ENCODE measurements at regions not wholly inside any gene's neighbourhood (a gene's known extent, or its start where the extent isn't known, plus 50 kb on each side); places are given as distances from the start of the nearest gene placed in this dataset.

DNA sequence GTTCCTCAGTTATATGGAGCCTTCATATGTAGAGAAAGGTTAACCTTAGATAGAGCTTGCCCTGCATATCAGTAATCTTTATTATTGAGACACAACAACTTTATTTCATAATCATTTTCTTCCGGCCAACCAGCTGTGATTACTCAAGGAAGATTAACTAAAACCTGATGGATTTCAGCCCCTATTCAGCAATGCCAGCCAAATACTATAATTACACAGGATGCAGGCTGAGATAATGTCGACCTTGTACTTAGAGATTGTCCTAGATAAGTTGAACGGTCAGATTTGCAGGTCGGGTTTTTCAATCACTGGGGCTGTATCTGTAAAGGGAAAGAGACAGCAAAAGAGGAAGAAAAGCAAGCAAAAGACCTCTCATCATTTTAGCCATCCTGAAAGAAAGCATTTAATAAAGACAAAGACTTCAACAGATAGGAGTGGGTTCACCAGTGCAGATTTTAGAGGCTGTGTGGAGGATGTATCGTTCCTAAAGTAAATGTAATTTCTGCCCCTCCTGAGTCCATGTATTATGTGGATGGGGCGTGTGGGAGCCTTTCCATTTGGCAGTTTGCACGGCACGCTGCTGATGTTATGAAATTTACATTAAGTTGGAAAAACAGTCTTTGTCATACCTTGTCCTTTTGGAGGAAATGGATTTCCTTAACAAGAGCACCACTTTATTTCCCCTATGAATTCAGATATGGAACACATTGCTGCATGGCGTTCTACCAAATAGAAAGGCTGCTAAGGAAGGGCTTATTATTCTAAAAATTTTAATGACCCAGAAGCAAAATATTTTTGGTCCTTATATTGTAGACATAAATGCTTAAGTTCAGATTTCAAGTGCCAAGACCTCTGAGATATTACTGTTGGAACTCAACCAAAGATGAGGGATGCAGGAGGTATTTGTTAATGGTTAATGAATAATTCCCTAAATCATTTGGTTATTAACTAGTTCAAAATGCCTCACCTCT is 496.7 kb downstream of the SPRY1 start:
- TF ChIP-seq EP300 (IDR thresholded peaks at IDR 0.05) (peak in 1 of 2 donors; percentile 60), POLR2A (IDR thresholded peaks at IDR 0.05) (no peak)
- peak overlapping the region in 2 of 4 donors; percentile 3 to 13 for H3K27ac ChIP-seq
- peak in 1 of 2 donors; percentile 23 for DNase-seq (ENCODE audit: low spot score in 2 of 2)
- no peak overlapping the region for H3K4me3 ChIP-seq
- H3K27me3 ChIP-seq, result no peaks in the 10 kb centered on the region
- 38 to 39% methylated on average over 9 of the region's 9 CpGs for WGBS, 2 donors
- peaks cover 0 to 32% (median 2%) of the 10 kb centered on the region in 4 donors for H3K4me1 ChIP-seq
- H3K36me3 ChIP-seq, result no peaks in the 10 kb centered on the region
- no peaks in the 10 kb centered on the region for H3K9me3 ChIP-seq

DNA sequence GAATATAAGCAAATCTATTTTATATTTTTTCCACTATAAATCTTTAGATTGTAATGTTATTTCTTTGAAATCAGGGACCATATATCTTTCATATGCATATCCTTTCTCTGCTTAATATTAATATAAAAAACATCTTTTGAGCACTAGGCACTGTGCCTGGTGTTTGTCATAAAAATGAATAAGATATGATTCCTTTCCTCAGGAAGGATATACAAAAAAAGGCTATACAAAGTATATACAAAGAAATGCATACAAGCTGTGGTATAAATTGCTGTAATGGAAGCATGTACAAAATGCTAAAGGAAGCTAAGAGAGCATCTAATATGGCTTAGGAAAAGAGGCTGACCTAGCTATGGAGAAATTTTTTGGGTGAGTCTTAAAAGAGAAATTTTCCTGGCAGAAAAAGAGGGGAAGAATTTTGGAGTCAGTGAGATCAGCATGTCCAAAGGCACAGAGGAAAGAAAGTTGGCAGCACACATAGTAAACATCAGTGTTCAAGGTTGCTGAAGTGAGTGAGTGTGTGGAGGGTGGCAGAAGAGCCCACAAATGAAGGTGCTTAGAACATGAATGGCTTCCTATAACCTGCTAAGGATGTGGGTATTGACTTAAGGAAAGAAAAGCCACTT is 500.0 kb downstream of the SPRY1 start:
- Histone ChIP-seq H3K27me3 (no peaks in the 10 kb centered on the region), H3K36me3 (no peaks in the 10 kb centered on the region), H3K9me3 (no peaks in the 10 kb centered on the region), H3K27ac (peak overlapping the region in 1 of 4 donors; percentile 13), H3K4me3 (no peak overlapping the region), H3K4me1 (peaks cover 0 to 24% (median 0%) of the 10 kb centered on the region in 4 donors)
- no peak for DNase-seq (ENCODE audit: low spot score in 2 of 2)
- no peak for TF ChIP-seq POLR2A (IDR thresholded peaks at IDR 0.05)
- peak in 1 of 2 donors; percentile 61 for TF ChIP-seq EP300 (IDR thresholded peaks at IDR 0.05)

- TF ChIP-seq POLR2A (IDR thresholded peaks at IDR 0.05) (no peak), EP300 (IDR thresholded peaks at IDR 0.05) (no peak), CTCF (IDR thresholded peaks at IDR 0.05) (no peak)
- H3K4me1 ChIP-seq, result peaks cover 0 to 12% (median 0%) of the 10 kb centered on the region in 4 donors
- no peak overlapping the region for H3K27ac ChIP-seq
- no peak for DNase-seq (ENCODE audit: low spot score in 2 of 2)
- H3K36me3 ChIP-seq, result no peaks in the 10 kb centered on the region
- no peaks in the 10 kb centered on the region for H3K27me3 ChIP-seq
- WGBS, 2 donors, result 92% methylated on average over 2 of the region's 2 CpGs
- no peak overlapping the region for H3K4me3 ChIP-seq
- no peaks in the 10 kb centered on the region for H3K9me3 ChIP-seq
Observed at GRCh38 chr4:123898946-123899666, 502.5 kb downstream of the SPRY1 start.

DNA sequence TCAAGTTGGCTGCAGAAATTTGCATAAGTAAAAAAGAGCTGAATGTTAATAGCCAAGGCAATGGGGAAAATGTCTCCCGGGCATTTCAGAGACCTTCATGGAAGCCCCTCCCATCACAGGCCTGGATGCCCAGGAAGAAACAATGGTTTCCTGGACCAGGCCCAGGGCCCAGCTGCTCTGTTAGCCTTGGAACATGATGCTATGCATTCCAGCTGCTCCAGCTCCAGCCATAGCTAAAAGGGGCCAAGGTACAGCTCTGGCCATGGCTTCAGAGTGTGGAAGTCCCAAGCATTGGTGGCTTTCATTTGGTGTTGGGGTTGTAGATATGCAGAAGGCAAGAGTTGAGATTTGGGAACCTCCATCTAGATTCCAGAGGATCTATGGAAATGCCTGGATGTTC is 508.3 kb downstream of the SPRY1 start:
- no peak for DNase-seq (ENCODE audit: low spot score in 2 of 2)
- Histone ChIP-seq H3K36me3 (no peaks in the 10 kb centered on the region), H3K27me3 (no peaks in the 10 kb centered on the region), H3K9me3 (no peaks in the 10 kb centered on the region), H3K4me3 (no peak overlapping the region), H3K27ac (no peak overlapping the region), H3K4me1 (no peaks in the 10 kb centered on the region)
- TF ChIP-seq CTCF (IDR thresholded peaks at IDR 0.05) (no peak), EP300 (IDR thresholded peaks at IDR 0.05) (no peak), POLR2A (IDR thresholded peaks at IDR 0.05) (no peak)
- 90 to 100% methylated on average over 1 of the region's 1 CpG for WGBS, 2 donors

GRCh38 chr4:123913598-123913997 is 517.0 kb downstream of the SPRY1 start:
- no peaks in the 10 kb centered on the region for H3K4me1 ChIP-seq
- DNase-seq (ENCODE audit: low spot score in 2 of 2), result no peak
- TF ChIP-seq POLR2A (IDR thresholded peaks at IDR 0.05) (no peak), CTCF (IDR thresholded peaks at IDR 0.05) (no peak), EP300 (IDR thresholded peaks at IDR 0.05) (no peak)
- no peaks in the 10 kb centered on the region for H3K27me3 ChIP-seq
- H3K27ac ChIP-seq, result no peak overlapping the region
- H3K9me3 ChIP-seq, result no peaks in the 10 kb centered on the region
- H3K36me3 ChIP-seq, result no peaks in the 10 kb centered on the region
- H3K4me3 ChIP-seq, result no peak overlapping the region
